ENCODE measurements at regions not wholly inside any gene's neighbourhood (a gene's known extent, or its start where the extent isn't known, plus 50 kb on each side); places are given as distances from the start of the nearest gene placed in this dataset.

DNA sequence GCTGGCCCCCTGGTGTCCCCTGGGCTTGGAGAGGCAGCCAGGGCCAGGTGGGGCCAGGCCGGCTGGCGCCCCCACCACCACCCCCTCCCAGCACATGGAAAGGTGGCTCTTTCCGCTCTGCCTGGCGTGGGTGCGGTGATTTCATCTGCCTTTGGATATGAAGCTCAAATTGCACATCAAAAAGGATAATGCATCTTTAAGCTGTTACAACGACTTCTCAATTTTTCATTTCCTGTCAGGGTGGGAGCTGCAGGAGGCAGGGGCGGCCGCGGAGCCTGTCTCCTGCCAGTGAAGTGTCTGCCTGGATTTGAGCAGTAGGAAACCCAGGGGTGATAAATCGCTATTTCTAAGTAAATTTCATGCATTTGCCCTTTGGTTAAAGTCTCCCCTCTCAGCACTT, 169.2 kb upstream of the MVB12B start:
- DNase-seq (ENCODE audit: low read depth in 1 of 2, low spot score in 2 of 2): no peak
- CTCF ChIA-PET (ENCODE audit: partially characterized antibody): interaction anchor here (1.1 to 1.7 kb wide), 2 partner anchors 16 to 241 kb away, joined by 3 to 12 read pairs; no protein-coding TSS in a partner anchor

More for the DNA sequence above, 169.2 kb upstream of the MVB12B start:
- Histone ChIP-seq H2BK12ac (ENCODE audit: low read depth, low read length) (no peak overlapping the region), H3K36me3 (ENCODE audit: control insufficient read depth in 2 of 4, insufficient read depth in 4 of 4, low read length in 3 of 4) (no peaks in the 10 kb centered on the region), H3K4me2 (ENCODE audit: insufficient read depth in 1 of 2, low read depth in 2 of 2, low read length in 2 of 2) (no peak overlapping the region; a peak in 1 of 4 replicates), H3K4me3 (ENCODE audit: extremely low read depth in 1 of 4, insufficient read depth in 2 of 4, low read depth in 3 of 4, low read length in 4 of 4) (no peak overlapping the region), H3K79me1 (ENCODE audit: low read depth, low read length) (peaks cover 2% of the 10 kb centered on the region; the same call in 1 of the 2 replicates), H3K27ac (ENCODE audit: low read depth, low read length) (no peak overlapping the region), H2BK5ac (ENCODE audit: low read depth, low read length) (no peak overlapping the region), H3K79me2 (ENCODE audit: control insufficient read depth in 1 of 2, insufficient read depth in 2 of 2, low read length in 2 of 2) (no peaks in the 10 kb centered on the region), H4K20me1 (replicated peaks in 1 of 2; ENCODE audit: control insufficient read depth in 1 of 2, insufficient read depth in 2 of 2, low read length in 2 of 2) (peaks cover 0 to 4% of the 10 kb centered on the region in 2 experiments), H3K9me3 (ENCODE audit: insufficient read depth in 2 of 2, low read depth in 1 of 2, low read length in 1 of 2) (no peaks in the 10 kb centered on the region), H3K18ac (ENCODE audit: extremely low read depth, low read length) (no peak overlapping the region), H4K5ac (ENCODE audit: insufficient read length, low read depth, low read length) (no peak overlapping the region), H3K23ac (ENCODE audit: insufficient read length) (no peak overlapping the region), H3K4me1 (replicated peaks in 1 of 4; ENCODE audit: control insufficient read depth in 3 of 4, insufficient read depth in 4 of 4, low read length in 3 of 4) (peaks cover 0 to 10% (median 0%) of the 10 kb centered on the region in 4 experiments; a peak in 2 of 7 replicates), H2AFZ (ENCODE audit: low read length) (no peak overlapping the region), H3K4ac (replicated peaks; ENCODE audit: insufficient read length, low read depth, low read length) (no peak overlapping the region), H4K8ac (ENCODE audit: extremely low read depth, insufficient read depth, low read length) (0 out of 2 replicates have a peak overlapping the region, but pooled peaks have one; percentile 3), H2BK120ac (replicated peaks; ENCODE audit: low read depth, low read length) (no peak overlapping the region), H2BK15ac (ENCODE audit: low read length) (no peak overlapping the region), H3K23me2 (ENCODE audit: low read depth, low read length) (peaks cover 5% of the 10 kb centered on the region; the same call in 1 of the 2 replicates), H2AK5ac (ENCODE audit: low read depth, low read length) (no peak overlapping the region), H3K56ac (replicated peaks; ENCODE audit: insufficient read length, low read depth, low read length) (no peak overlapping the region), H2BK20ac (ENCODE audit: low read length) (no peak overlapping the region), H3K14ac (ENCODE audit: insufficient read length) (no peak overlapping the region), H3K27me3 (replicated peaks in 1 of 4; ENCODE audit: control insufficient read depth in 3 of 4, extremely low read depth in 1 of 4, insufficient read depth in 3 of 4, low read length in 3 of 4) (peaks cover 0 to 2% (median 0%) of the 10 kb centered on the region in 4 experiments; a peak in 2 of 7 replicates), H4K91ac (replicated peaks; ENCODE audit: insufficient read length, low read length) (no peak overlapping the region), H3K9ac (replicated peaks in 1 of 4; ENCODE audit: extremely low read depth in 1 of 4, low read depth in 3 of 4, low read length in 3 of 4) (no peak overlapping the region)
- POLR2A ChIA-PET (ENCODE audit: partially characterized antibody): no interaction called here
- TF ChIP-seq SIX5 (IDR thresholded peaks at IDR 0.05; ENCODE audit: low read depth, low read length) (no peak), RAD21 (IDR thresholded peaks at IDR 0.05 in 1 of 2, conservative IDR thresholded peaks at IDR 0.05 in 1 of 2; ENCODE audit: low read depth in 2 of 2, low read length in 2 of 2) (no peak), BRCA1 (IDR thresholded peaks at IDR 0.05; ENCODE audit: low read depth, low read length) (no peak)
- WGBS, 2 experiments (ENCODE audit: extremely low coverage in 1 of 2, insufficient coverage in 1 of 2, insufficient read length in 1 of 2, insufficient replicate concordance in 2 of 2, low coverage in 1 of 2, low lambda C conversion rate in 2 of 2, missing lambda C conversion rate in 1 of 2): 69% methylated on average over 10 of the region's 10 CpGs; no CpG with 5 or more reads in 1 of the 2 experiments
- FAIRE-seq: no peak
